ENCODE measurements at regions not wholly inside any gene's neighbourhood (a gene's known extent, or its start where the extent isn't known, plus 50 kb on each side); places are given as distances from the start of the nearest gene placed in this dataset.

- no peaks in the 10 kb centered on the region for H3K36me3 ChIP-seq (ENCODE audit: control insufficient read depth in 2 of 2, insufficient read depth in 1 of 2, low read length in 2 of 2)
- no peaks in the 10 kb centered on the region for H3K4me1 ChIP-seq (ENCODE audit: control insufficient read depth, insufficient read depth, low read length)
- H3K9me3 ChIP-seq (ENCODE audit: control insufficient read depth, insufficient read depth, low read depth, low read length): no peaks in the 10 kb centered on the region
- H3K27ac ChIP-seq (ENCODE audit: extremely low read depth, low read depth, low read length): no peak overlapping the region
- ChIA-PET POLR2A (no interaction called here), CTCF (no interaction called here)
- no peak overlapping the region for H3K4me3 ChIP-seq (ENCODE audit: low read depth, low read length)
- TF ChIP-seq ZNF292 (tag by site-specific recombination; IDR thresholded peaks at IDR 0.05; ENCODE audit: borderline replicate concordance, low read depth) (no peak), ZNF510 (tag by site-specific recombination; IDR thresholded peaks at IDR 0.05; ENCODE audit: insufficient replicate concordance) (no peak), BCL11B (tag by site-specific recombination; IDR thresholded peaks at IDR 0.05; ENCODE audit: low read depth) (no peak), ZNF623 (tag by site-specific recombination; IDR thresholded peaks at IDR 0.05) (no peak), TRIM28 (IDR thresholded peaks at IDR 0.05; ENCODE audit: borderline replicate concordance, low read length) (no peak), KLF8 (tag by site-specific recombination; IDR thresholded peaks at IDR 0.05) (no peak), ZNF221 (tag by site-specific recombination; IDR thresholded peaks at IDR 0.05; ENCODE audit: borderline replicate concordance) (no peak), ZNF660 (tag by site-specific recombination; IDR thresholded peaks at IDR 0.05) (no peak), ZNF560 (tag by site-specific recombination; IDR thresholded peaks at IDR 0.05; ENCODE audit: borderline replicate concordance) (no peak), TSHZ1 (tag by site-specific recombination; IDR thresholded peaks at IDR 0.05; ENCODE audit: borderline replicate concordance) (no peak), ZNF555 (tag by site-specific recombination; conservative IDR thresholded peaks at IDR 0.05) (no peak), ZBTB20 (tag by site-specific recombination; IDR thresholded peaks at IDR 0.05) (no peak)
These were observed 299.5 kb upstream of the CD180 start for GRCh38 chr5:67496051-67496450.

DNA sequence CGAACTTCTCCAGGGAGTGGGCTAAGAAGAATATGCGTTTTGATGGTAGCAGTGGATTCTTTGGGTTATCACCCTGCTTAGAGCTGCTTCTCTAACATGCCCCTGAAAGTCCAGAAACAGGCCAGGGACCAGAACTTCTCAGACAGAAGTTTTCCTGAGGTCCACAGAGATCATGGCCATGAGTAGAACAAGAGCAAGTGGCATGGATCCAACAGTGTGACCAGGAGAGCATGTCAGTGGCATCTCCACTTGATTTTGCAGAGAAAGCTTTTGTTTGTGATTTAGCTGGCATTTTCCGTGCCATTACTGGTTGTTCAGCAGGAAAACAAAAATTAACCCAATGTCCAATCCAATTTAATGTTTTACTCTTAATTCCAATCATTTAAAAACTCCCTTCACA is 298.5 kb upstream of the CD180 start:
- ChIA-PET CTCF (interaction anchor here (1.7 kb wide), 1 partner anchor 249 kb away, joined by 5 read pairs; no protein-coding TSS in a partner anchor), POLR2A (interaction anchor here (0.6 kb wide), 1 partner anchor 11 kb away, joined by 3 read pairs; no protein-coding TSS in a partner anchor)
- H3K36me3 ChIP-seq (ENCODE audit: control insufficient read depth in 2 of 2, insufficient read depth in 1 of 2, low read length in 2 of 2): no peaks in the 10 kb centered on the region
- no peak overlapping the region for H3K27ac ChIP-seq (ENCODE audit: extremely low read depth, low read depth, low read length)
- no peaks in the 10 kb centered on the region for H3K4me1 ChIP-seq (ENCODE audit: control insufficient read depth, insufficient read depth, low read length)
- H3K4me3 ChIP-seq (ENCODE audit: low read depth, low read length): no peak overlapping the region
- TF ChIP-seq ZNF707 (tag by site-specific recombination; IDR thresholded peaks at IDR 0.05): no peak
- TF ChIP-seq ZNF837 (tag by site-specific recombination; IDR thresholded peaks at IDR 0.05): no peak
- no peak for TF ChIP-seq ZNF335 (tag by site-specific recombination; conservative IDR thresholded peaks at IDR 0.05)
- no peaks in the 10 kb centered on the region for H3K9me3 ChIP-seq (ENCODE audit: control insufficient read depth, insufficient read depth, low read depth, low read length)

GRCh38 chr5:67494186-67494855 is 297.7 kb upstream of the CD180 start:
- no peaks in the 10 kb centered on the region for H3K36me3 ChIP-seq (ENCODE audit: control insufficient read depth in 2 of 2, insufficient read depth in 1 of 2, low read length in 2 of 2)
- POLR2A ChIA-PET: no interaction called here
- H3K27ac ChIP-seq (ENCODE audit: extremely low read depth, low read depth, low read length): no peak overlapping the region
- no peaks in the 10 kb centered on the region for H3K9me3 ChIP-seq (ENCODE audit: control insufficient read depth, insufficient read depth, low read depth, low read length)
- no peak overlapping the region for H3K4me3 ChIP-seq (ENCODE audit: low read depth, low read length)
- no peaks in the 10 kb centered on the region for H3K4me1 ChIP-seq (ENCODE audit: control insufficient read depth, insufficient read depth, low read length)
- CTCF ChIA-PET: interaction anchor here (0.6 to 1.7 kb wide), 5 partner anchors 8 to 758 kb away, joined by 3 to 6 read pairs (median 5); no protein-coding TSS in a partner anchor
- TF ChIP-seq ZBTB1 (tag by site-specific recombination; IDR thresholded peaks at IDR 0.05): no peak
- no peak for TF ChIP-seq ZFP3 (tag by site-specific recombination; IDR thresholded peaks at IDR 0.05; ENCODE audit: low read depth)
- TF ChIP-seq ZNF664 (tag by site-specific recombination; IDR thresholded peaks at IDR 0.05): no peak
- TF ChIP-seq ZNF341 (tag by site-specific recombination; IDR thresholded peaks at IDR 0.05; ENCODE audit: low read depth): no peak
- TF ChIP-seq ZNF626 (tag by site-specific recombination; IDR thresholded peaks at IDR 0.05): no peak
- no peak for TF ChIP-seq PRDM4 (tag by site-specific recombination; IDR thresholded peaks at IDR 0.05)
- TF ChIP-seq ZNF174 (tag by site-specific recombination; IDR thresholded peaks at IDR 0.05): no peak
- TF ChIP-seq MYNN (tag by site-specific recombination; IDR thresholded peaks at IDR 0.05; ENCODE audit: borderline replicate concordance): no peak
- TF ChIP-seq SP2 (tag by site-specific recombination; IDR thresholded peaks at IDR 0.05): no peak
- no peak for TF ChIP-seq PRDM1 (tag by site-specific recombination; IDR thresholded peaks at IDR 0.05)
- no peak for TF ChIP-seq ZNF274 (IDR thresholded peaks at IDR 0.05; ENCODE audit: low read length)
- TF ChIP-seq ZNF274 (tag by site-specific recombination; IDR thresholded peaks at IDR 0.05; ENCODE audit: borderline replicate concordance): no peak
- no peak for TF ChIP-seq ZNF202 (tag by site-specific recombination; IDR thresholded peaks at IDR 0.05; ENCODE audit: borderline replicate concordance)

All from HEK293 (cell line).